COLO668 (cell line): ENCODE measurements at regions not wholly inside any gene's neighbourhood (a gene's known extent, or its start where the extent isn't known, plus 50 kb on each side); places are given as distances from the start of the nearest gene placed in this dataset.
"Not testable (repeated sequence)": the region's sequence is repeated elsewhere in the genome, so short reads cannot be mapped to it uniquely, and the experiment has no call there.

Source experiments
- DNase-seq: peaks from one replicate; lab custom pipeline; 2025; ENCODE audit not compliant: unreplicated experiment; lab: John Stamatoyannopoulos, UW

DNA sequence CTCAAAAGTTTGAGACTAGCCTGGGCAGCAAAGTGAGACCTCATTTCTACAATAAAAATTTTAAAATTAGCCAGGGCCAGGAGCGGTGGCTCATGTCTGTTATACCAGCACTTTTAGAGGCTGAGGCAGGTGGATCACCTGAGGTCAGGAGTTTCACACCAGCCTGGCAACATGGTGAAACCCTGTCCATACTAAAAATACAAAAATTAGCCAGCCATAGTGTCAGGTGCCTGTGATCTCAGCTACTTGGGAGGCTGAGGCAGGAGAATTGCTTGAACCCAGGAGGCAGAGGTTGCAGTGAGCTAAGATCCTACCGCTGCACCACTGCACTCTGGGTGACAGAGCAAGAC is 85.1 kb upstream of the MAP4 start:
- DNase-seq, result not testable (repeated sequence)

DNA sequence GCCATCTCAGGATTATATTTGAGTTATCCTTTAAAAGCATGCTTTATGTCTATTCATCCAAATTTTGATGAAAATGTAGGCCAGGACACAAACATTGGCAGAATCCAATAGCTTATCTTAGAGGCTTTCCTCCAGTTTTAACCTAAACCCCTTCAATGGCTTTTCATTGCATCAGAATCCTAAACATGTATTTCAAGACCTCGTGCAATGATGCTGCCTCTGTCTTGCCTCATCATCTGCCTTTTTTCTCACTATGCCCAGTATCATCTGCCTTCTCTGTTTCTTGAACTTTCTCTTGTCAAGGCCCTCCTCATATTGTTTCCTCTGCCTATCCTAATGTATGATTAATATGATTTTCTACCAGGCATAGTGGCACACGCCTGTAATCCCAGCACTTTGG is 76.1 kb upstream of the MAP4 start:
- DNase-seq, result no peak

DNA sequence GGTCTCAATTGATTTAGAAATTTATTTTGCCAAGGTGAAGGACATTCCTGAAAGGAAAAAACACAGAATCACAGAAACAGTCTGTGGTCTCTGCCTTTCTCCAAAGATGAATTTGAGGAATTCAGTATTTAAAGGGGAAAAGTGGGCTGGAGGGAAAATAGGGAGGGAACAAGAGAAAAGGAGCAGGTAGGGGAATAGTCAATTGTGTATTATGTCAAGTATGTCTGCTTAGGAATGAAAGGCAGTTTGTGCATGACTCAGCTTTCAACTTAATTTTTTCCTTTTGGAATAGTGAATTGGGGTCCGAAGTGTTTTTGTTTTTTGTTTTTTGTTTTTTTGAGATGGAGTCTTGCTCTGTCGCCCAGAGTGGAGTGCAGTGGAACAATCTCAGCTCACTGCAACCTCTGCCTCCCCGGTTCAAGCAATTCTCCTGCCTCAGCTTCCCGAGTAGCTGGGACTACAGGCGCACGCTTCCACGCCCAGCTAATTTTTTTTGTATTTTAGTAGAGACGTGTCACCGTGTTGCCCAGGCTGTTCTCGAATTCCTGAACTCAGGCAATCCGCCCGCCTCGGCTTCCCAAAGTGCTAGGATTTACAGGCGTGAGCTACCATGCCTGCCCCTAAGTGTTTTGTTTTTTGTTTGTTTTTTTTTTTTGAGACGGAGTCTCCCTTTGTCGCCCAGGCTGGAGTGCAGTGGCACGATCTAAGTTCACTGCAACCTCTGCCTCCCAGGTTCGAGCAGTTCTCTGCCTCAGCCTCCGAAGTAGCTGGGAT is 74.1 kb upstream of the MAP4 start:
- no peak for DNase-seq

DNA sequence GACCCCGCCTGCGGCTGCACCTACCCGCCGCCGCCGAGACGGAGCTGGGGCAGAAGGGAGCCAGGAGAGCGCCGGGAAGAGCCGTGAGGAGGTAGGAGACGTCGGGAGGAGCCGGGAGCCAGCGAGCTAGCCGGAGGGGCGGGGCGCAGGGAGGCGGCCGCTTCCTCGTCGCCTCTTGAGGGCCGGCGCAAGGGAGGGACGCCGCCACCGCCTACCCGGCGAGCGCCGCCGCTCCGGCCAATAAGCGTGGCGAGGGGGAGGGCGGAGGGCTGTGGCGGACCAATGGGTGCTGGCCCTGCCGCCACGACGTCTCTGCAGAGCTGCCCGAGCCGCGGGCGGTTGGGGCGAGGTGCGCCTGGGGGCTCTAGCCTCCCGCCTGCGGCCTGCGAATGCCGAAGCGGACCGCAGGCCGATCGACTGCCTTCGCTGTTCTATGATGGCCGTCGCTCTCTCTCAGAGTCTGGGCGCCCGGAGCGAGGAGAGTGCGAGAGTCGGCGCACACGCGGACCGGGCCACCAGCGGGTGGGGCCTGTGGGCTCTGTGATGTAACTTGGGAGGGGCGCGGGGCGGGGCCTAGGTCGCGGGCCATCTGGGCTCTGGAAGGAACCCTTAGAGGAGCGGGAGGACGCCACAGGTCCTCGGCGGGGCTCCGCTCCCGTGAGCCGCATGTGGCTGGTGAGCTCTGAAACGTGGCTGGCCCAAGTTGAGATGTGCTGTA is 72.7 kb upstream of the MAP4 start:
- DNase-seq, result peak; percentile 96

DNA sequence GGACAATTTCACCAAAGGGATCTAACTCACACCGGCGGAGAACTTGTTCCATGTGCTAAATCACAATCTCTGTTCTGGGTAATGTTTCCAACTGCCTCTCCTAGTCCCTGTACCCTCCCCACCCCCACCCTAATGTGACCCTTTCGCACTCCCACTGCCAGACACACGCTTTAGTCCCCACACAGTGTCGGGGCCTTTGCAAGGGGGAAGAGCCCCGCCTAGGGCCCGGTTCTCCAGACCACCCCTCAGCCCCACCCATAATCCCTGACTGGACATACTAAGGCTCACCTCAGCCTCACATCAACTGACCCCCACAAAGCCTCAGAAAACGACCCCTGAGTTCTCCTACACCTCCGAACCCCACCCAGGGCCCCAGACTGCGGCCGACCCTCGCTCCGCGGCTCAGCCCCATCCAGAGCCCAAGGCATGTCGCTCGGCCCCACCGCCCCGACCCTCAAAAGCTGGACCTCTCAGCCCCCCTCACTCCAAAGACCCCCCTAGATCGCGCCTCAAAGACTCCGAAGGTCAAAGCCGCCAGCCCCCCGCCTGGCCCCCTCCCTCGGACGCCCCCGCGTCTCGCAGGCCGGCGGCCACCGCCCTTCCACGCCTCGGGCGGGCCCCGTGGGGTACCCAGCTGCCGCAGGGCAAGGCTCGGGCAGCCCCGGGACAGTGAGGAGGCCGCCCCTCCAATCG is 72.0 kb upstream of the MAP4 start:
- peak; percentile 16 for DNase-seq

DNA sequence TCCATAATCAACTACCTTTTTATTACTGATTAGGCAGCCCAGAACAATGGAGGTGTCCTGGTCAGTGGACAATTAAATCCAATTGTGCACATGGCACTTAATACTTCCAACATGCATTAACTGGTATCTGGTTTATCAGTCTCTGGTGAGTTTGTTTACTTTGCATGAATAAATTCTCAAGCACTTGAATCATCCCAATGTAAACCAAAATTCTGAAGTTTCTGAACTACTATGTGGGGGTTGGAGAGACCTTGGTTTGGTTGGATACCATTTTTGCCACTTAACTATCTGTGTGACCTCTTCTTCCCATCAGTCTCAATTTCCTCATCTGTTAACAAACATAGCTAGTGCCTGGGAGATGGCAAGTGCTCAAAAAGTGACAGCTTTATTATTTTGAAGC is 70.5 kb upstream of the MAP4 start:
- no peak for DNase-seq

DNA sequence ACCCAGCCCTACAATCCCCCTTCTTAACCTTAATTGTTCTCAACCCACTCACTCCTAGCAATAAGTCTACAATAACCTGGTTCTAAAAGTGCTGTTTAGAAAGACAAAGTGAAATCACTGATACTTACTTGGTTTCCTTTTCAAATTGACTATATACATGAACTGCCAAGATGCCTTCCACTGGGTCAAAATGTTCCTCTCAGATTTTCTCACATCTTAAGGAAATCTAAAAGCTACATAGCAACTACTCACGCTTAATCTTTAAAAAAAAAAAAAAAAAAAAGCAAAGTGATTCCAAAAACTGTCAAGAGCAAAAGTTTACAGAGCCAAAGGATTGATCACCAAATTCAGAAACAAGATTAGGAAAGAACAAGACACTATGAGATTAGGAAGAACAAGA is 68.7 kb upstream of the MAP4 start:
- DNase-seq, result no peak

DNA sequence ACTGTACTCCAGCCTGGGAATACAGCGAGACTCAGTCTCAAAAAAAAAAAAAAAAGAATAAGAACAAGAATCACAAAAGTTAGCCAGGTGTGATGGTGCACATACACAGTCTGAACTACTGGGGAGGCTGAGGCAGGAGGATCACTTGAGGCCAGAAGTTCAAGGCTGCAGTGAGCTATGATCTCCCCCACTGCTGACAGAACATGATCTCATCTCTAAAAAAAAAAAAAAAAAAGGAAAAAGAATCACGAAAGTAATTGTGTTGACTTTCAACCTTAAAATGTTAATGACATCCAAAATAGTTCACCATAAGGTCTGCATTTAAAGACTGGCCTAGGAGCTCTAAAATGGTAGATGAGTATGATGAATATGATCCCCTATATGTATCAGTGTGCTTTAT is 68.0 kb upstream of the MAP4 start:
- no peak for DNase-seq

DNA sequence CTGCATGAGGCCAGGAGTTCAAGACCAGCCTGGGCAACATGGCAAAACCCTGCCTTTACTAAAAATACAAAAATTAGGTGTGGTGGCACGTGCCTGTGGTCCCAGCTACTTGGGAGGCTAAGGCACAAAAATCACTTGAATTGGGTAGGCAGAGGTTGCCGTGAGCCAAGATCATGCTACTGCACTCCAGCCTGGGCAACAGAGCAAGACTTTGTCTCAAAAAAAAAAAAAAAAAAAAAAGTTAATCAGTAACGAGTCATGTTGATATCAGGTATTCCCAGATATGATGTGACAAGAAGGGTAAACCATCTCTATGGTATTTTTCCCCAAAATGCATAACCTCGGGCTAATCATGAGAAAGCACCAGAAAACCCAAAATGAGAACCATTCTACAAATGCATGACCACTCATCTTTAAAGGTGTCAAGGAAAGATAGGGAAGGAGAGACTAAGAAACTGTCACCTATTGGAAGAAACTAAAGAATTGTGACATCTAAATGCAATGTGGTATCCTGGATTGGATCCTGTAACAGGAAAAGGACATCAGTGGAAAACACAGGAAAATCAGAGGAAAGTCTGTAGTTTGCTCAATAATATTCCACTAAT is 66.5 kb upstream of the MAP4 start:
- no peak for DNase-seq

DNA sequence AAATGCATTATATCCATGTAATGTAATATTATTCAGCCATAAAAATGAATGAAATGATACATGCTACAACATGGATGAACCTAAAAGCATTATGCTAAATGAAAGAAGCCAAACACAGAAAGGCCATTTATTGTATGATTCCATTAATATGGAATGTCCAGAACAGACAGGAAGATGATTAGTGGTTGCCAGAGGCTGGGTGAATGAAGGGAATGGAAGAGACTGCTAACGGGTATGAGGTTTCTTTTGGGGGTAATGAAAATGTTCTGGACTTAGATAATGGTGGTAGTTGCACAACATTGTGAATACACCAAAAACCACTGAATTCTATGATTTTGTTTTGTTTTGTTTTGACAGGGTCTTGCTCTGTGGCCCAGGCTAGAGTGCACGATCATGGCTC is 61.6 kb upstream of the MAP4 start:
- DNase-seq, result no peak

DNA sequence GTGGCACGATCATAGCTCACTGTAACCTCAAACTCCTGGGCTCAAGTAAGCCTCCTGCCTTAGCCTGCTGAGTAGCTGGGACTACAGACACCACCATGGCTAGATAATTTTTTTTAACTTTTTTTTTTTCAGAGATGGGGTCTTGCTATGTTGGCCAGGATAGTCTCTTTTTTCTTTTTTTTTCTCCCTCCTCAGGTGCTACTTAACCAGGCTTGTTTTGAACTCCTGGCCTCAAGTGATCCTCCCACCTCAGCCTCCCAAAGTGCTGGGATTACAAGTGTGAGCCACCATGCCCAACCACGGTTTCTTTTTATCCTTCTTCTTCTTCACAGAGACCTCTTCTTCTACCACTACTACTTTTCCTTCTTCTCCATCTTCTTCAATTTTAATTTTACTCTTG is 53.8 kb upstream of the MAP4 start:
- no peak for DNase-seq

DNA sequence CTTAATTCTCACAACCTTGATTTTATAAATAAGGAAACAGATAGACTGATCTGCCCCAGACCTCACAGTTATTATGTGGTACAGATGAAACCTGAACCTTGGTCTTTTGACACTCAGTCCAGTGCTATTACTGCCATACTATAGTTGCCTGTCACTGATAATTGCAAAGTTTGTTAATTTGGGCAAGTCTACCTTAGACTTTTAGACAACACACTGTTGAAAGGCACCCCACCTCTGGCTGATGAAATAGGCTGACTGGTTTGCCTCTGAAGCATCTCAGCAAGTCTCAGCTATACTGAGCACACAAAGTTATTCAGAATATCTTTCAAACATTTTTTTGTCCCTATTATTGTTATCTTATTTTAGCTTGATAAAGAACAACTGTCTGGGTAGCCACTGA is 53.1 kb upstream of the MAP4 start:
- no peak for DNase-seq

DNA sequence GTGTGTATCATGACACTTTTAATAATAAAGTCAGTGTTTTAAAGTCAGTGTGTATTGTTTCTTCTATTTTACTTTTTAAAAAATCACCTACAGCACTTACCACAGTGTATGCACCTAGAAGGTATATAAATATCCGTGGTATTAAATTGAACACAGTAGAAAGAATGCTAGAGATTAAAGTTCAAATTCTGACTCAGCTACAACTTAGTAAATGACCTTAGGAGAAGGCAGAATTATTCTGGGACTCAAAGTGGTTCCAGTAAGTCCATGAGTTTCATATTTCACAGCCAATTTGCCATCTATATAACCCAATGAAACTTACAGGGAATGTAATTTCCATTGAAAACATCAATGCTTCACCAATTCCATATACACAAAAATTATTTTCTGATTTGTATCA is 52.7 kb upstream of the MAP4 start:
- DNase-seq, result no peak

DNA sequence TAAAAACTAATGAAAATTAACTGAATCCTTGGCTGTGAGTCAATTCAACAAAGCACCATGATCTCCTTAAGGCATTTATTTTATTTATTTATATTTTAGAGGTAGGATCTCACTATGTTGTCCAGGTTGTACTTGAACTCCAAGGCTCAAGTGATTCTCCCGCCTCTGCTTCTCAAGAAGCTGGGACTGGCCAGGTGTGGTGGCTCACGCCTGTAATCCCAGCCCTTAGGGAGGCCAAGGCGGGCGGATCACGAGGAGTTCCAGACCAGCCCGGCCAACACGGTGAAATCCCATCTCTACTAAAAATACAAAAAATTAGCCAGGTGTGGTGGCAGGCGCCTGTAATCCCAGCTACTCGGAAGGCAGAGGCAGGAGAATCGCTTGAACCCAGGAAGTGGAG is 52.1 kb upstream of the MAP4 start:
- not testable (repeated sequence) for DNase-seq

DNA sequence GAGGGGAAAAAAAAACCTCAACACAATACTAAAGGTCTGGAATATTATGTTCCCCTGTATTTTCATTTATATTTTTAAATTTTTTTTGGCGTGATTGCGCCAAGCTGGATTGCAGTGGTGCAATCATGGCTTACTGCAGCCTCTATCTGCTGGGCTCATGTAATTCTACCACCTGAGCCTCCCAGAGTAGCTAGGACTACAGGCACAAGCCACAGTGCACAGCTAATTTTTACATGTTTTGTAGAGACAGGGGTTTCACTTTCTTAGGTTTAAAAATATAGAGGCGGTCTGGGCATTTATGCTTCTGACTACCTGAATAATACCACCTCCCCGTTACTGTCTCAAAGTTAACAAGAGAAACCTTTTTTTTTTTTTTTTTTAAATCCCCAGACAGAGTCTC is 51.1 kb upstream of the MAP4 start:
- DNase-seq, result no peak
